HUES6 (cell line): ENCODE measurements at regions not wholly inside any gene's neighbourhood (a gene's known extent, or its start where the extent isn't known, plus 50 kb on each side); places are given as distances from the start of the nearest gene placed in this dataset.

Experiments
- H3K27ac ChIP-seq: 2 replicates; pipeline ENCODE4 v1.7.0; 2013; ENCODE audit warnings: low read depth, mild to moderate bottlenecking, low read length, inconsistent platforms
- H3K27me3 ChIP-seq: 2 replicates; pipeline ENCODE4 v1.6.1; 2013; ENCODE audit warnings: low read length; ENCODE audit not compliant: control insufficient read depth, insufficient read depth
- H3K36me3 ChIP-seq: 2 replicates; pipeline ENCODE4 v1.6.1; 2013; ENCODE audit warnings: low read length; ENCODE audit not compliant: control insufficient read depth, insufficient read depth
- H3K4me1 ChIP-seq: 2 replicates; pipeline ENCODE4 v1.6.1; 2013; ENCODE audit warnings: low read length; ENCODE audit not compliant: control insufficient read depth, insufficient read depth
- H3K4me3 ChIP-seq: 2 replicates; pipeline ENCODE4 v1.5.1; 2013; ENCODE audit warnings: low read depth, low read length
- H3K9ac ChIP-seq: one replicate; pipeline ENCODE4 v1.6.1; 2013; ENCODE audit warnings: mild to moderate bottlenecking, low read length
- H3K9me3 ChIP-seq: 2 replicates; pipeline ENCODE4 v1.6.1; 2013; ENCODE audit warnings: low read depth, low read length; ENCODE audit not compliant: control insufficient read depth, insufficient read depth

DNA sequence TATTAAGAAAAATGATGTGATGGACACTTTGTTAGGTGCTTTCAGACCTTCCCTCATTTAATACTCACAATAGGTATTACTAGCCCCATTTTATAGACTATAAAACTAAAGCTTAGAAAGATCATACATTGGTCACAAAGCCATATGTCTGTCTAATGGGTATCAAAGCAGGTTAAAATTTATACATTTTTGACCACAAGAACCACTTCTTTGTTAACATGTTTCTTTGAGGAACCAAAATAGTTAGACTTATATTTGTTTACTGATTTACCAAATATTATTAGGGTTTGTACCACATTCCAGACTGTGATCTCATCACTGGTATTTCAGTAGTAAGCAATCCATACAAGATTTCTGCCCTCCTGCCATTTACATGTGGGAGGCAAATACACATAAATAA is 363.3 kb downstream of the NAF1 start:
- no peaks in the 10 kb centered on the region for H3K4me1 ChIP-seq
- no peaks in the 10 kb centered on the region for H3K36me3 ChIP-seq
- H3K4me3 ChIP-seq: no peak overlapping the region
- H3K9me3 ChIP-seq: no peaks in the 10 kb centered on the region
- no peaks in the 10 kb centered on the region for H3K27me3 ChIP-seq
- no peak overlapping the region for H3K27ac ChIP-seq
- H3K9ac ChIP-seq: no peak overlapping the region

DNA sequence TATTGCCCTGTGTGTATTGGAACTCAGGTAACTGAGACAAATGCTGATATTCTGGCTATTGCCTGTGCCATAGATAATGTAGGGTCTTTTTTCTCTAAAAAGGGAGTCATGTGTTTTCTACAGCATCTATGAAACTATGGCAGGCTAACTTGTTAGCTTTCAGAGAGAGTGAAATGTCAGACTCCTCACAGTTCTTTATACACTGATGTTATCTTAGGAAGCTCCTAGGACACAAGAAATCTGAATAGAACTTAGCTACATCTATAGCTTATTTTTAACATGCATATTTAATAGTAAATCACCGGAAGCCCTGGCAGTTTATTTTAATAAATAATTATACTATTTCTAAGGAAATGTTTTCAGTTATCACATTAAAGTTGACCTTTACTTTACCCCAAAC is 369.6 kb downstream of the NAF1 start:
- H3K4me3 ChIP-seq: no peak overlapping the region

DNA sequence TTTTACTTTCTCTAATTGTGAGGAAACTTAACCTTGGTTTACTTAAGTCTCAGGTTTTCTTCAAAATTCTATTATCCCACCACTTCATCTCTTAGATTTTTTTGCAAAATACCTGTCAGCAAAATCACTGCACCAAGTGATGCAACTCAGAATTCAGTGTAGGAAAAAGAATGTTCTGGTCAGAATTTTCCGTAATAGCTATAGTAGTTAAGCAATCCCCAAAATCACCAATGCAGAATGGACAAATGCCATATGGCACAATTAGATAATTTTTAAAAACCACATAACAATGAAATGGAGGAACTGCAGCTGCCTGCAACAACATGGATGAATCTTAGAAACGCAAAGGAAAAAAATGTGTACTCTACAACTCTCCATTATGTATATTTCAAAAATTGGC is 373.1 kb downstream of the NAF1 start:
- no peak overlapping the region for H3K4me3 ChIP-seq
- H3K27me3 ChIP-seq: no peaks in the 10 kb centered on the region
- H3K4me1 ChIP-seq: no peaks in the 10 kb centered on the region
- no peak overlapping the region for H3K27ac ChIP-seq
- no peaks in the 10 kb centered on the region for H3K36me3 ChIP-seq
- no peaks in the 10 kb centered on the region for H3K9me3 ChIP-seq
- no peak overlapping the region for H3K9ac ChIP-seq

More for the DNA sequence above, 369.6 kb downstream of the NAF1 start:
- Histone ChIP-seq H3K4me1 (no peaks in the 10 kb centered on the region), H3K9me3 (no peaks in the 10 kb centered on the region), H3K9ac (no peak overlapping the region), H3K27ac (no peak overlapping the region), H3K27me3 (no peaks in the 10 kb centered on the region), H3K36me3 (no peaks in the 10 kb centered on the region)

DNA sequence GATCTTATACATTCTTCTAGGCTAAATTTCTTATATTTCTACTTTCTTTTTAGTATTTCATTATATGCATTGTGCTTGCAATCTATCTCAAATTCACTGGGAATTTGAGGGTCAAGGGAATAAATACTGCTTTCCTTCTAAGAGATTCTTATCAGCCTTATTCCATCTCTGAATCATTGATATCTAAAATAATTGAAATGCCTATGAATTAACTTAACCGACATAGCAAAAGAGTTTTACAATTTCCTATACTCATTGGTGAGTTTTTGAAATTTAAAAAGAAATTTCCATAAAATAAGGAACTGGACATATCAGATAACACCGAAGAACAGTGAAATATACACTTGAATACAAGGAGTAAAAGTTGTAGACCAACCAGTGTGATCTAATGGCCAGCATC is 373.7 kb downstream of the NAF1 start:
- Histone ChIP-seq H3K36me3 (no peaks in the 10 kb centered on the region), H3K27me3 (no peaks in the 10 kb centered on the region), H3K9ac (no peak overlapping the region), H3K9me3 (no peaks in the 10 kb centered on the region), H3K4me3 (no peak overlapping the region), H3K27ac (no peak overlapping the region), H3K4me1 (no peaks in the 10 kb centered on the region)

DNA sequence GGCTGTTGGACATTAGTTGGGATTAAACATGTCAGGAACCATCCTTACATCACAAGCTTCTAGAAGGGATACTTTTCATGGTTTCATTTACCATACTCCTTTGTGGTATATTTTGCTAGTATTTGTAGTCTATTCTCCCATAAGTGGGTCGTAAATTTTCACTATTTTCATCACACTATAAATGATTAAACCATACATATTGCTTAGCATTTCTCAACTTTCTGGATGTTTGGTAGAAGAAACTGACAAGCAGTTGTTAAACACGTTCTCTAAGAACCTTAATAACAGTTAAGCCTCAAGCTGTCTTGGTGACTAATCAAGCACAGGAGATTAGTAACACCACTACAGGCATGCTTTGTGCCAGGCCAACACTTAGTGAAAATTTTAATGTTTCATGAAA is 375.5 kb downstream of the NAF1 start:
- no peak overlapping the region for H3K27ac ChIP-seq
- H3K9ac ChIP-seq: no peak overlapping the region
- no peaks in the 10 kb centered on the region for H3K36me3 ChIP-seq
- no peak overlapping the region for H3K4me3 ChIP-seq
- H3K27me3 ChIP-seq: no peaks in the 10 kb centered on the region
- H3K9me3 ChIP-seq: no peaks in the 10 kb centered on the region
- no peaks in the 10 kb centered on the region for H3K4me1 ChIP-seq

DNA sequence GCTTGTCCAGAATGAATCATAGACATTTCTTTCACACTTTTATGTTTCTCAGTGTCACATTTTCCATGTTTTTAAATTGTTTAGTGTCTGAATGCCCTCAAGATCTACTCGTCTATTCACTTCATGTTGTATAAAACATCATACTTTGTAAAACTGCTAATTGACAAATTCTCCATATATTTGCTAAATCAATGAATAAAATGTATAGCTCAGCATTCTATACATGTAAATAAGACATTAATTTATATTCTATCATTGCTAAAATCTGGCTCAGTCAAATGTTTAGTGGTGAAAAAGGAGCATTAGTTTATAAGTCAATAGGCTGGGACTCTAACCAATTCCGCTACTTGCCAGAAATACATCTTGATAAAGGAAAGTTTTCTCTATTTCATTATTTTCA is 379.6 kb downstream of the NAF1 start:
- H3K9ac ChIP-seq: no peak overlapping the region
- H3K27ac ChIP-seq: no peak overlapping the region
- H3K27me3 ChIP-seq: no peaks in the 10 kb centered on the region
- H3K36me3 ChIP-seq: no peaks in the 10 kb centered on the region
- H3K4me3 ChIP-seq: no peak overlapping the region
- no peaks in the 10 kb centered on the region for H3K9me3 ChIP-seq
- 0 out of 2 replicates have a peak, but pooled peaks cover 4% of the 10 kb centered on the region for H3K4me1 ChIP-seq

DNA sequence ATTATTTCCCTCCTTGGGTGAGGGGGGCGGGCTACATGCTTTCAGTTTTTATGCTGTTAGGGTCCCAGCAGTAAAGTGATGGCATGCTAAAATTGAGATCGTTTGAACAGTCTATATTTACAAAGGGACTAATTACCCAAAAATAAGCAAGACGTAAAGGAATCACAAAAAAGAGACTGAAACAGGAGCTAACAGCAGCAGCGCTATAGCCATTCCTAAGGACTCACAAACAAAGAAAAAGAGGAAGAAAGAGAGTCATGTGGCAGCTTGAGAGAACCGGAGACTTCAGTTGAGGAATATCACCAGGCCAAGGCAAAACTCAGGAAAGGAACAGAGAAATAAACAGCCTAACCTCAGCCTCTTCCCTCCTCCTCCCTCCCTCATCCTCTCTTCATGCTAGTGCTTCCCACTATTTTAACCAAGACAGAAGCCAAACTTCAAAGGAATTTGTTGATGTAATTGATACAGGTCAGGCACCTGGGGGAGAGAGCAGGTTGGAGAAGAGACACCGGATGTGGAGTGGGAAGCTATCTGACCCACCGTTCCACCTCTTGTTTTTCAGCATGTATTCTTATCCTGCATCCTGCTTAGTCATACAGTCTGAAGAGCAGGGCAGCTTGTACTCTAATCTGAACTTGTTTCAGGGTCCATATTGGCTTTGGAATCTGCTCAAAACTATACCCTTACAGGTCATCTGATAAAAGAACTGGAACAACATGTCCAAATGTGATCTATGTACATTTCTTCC is 383.7 kb downstream of the NAF1 start:
- Histone ChIP-seq H3K36me3 (no peaks in the 10 kb centered on the region), H3K27ac (no peak overlapping the region), H3K4me1 (0 out of 2 replicates have a peak, but pooled peaks cover 4% of the 10 kb centered on the region), H3K9me3 (no peaks in the 10 kb centered on the region), H3K9ac (no peak overlapping the region), H3K4me3 (no peak overlapping the region), H3K27me3 (no peaks in the 10 kb centered on the region)

DNA sequence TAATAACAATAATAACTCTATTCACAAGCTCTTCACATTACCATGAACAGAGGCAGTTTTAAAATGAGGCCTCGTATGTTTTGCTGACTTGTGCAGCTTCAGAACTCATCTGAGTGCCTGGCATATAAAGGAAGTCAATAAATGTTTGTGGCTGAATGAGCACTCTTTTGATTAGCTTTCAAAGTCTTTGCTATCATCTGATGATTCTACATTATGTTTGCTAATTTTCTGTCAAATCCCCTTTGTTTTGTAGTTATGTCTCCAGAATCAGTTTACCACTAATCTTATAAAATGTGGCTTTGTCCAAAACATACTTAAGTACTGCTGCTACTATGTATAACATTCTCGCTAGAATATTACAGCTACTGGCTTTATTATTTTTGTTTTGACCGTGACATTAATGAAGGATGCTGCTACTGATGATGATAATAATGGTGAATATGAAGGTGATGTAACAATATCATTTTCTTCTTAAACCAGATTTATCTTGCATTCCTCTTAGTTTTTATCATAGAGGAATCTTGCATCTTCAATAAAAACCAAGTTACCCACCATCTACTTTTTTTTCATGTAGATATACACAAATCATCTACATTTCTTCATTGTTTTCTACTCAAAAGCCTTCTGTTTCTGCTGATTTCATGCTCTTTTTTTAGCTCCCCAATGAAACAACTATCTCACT is 384.5 kb downstream of the NAF1 start:
- Histone ChIP-seq H3K4me3 (no peak overlapping the region), H3K4me1 (0 out of 2 replicates have a peak, but pooled peaks cover 4% of the 10 kb centered on the region), H3K27me3 (no peaks in the 10 kb centered on the region), H3K9ac (no peak overlapping the region), H3K9me3 (no peaks in the 10 kb centered on the region), H3K27ac (no peak overlapping the region), H3K36me3 (no peaks in the 10 kb centered on the region)

DNA sequence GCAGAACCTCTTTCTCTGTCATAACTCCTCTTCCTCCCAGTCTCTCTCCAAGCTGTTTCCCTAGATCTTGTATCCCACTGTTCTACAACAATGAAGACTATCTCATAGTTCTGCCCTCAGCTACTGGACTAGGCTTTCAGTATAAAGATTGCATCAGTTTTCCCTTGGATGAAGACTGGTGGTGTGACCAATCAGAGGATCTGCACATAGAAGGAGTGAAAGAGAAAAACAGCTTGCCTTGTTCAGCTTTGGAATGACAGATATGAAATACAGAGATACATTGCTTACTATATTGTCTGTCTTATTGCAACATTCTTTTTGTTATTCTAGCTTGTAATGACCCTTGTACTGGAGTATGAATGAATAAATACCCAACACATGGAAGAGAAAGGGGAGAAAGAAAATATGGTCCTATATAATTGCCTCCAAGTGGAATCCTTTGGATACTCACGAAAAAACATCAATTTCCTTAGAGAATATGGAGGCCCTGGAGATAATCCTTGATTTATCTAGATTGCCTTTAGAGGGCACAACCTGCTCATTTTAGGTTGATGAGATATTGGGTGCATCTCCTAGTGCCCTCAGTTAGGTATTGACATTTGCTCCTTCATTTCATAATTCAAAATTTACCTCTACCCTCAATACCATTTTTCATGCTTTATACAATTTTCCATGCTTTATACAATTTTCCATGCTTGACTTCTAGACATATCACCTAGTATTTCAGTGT is 395.8 kb downstream of the NAF1 start:
- H3K9me3 ChIP-seq: no peaks in the 10 kb centered on the region
- no peaks in the 10 kb centered on the region for H3K4me1 ChIP-seq
- H3K36me3 ChIP-seq: no peaks in the 10 kb centered on the region
- H3K4me3 ChIP-seq: no peak overlapping the region
- H3K9ac ChIP-seq: no peak overlapping the region
- H3K27me3 ChIP-seq: no peaks in the 10 kb centered on the region
- no peak overlapping the region for H3K27ac ChIP-seq

DNA sequence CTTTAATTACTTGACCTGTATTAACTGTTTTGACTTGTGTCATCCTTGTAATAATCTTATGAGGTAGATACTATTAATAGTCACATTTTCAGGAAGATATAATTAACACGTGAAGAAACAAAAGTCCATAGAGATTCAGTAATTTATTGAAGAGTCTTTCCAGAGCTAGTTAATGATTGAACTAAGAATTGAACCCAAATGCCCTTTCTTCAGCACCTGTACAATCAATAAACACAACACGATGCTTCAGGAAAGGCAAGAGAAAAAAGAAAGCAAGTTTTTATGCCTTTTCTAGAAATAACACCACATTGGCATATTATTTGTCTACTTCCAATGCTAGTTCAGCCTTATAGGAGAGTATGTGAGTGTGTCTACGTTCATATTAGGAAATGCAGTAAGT is 399.6 kb downstream of the NAF1 start:
- Histone ChIP-seq H3K27ac (no peak overlapping the region), H3K4me1 (no peaks in the 10 kb centered on the region), H3K27me3 (no peaks in the 10 kb centered on the region), H3K9ac (no peak overlapping the region), H3K9me3 (no peaks in the 10 kb centered on the region), H3K4me3 (no peak overlapping the region), H3K36me3 (no peaks in the 10 kb centered on the region)

DNA sequence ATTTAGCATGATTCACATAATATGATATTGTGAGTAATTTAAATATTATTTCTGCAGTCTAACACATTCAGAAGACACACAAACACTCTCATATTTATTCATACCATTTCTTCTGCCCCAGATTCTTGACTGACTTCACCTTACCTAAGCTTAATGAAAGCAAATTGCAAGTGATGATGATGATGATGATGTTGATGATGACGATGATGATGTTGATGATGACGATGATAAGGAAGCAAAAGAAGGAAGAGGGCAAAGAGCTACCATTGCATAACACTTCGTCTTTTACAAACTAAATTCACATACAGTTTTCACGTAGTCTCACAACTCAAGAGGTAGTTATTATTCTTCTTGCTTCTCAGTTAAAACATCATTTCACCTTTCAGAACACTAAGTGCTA is 404.7 kb downstream of the NAF1 start:
- Histone ChIP-seq H3K9me3 (no peaks in the 10 kb centered on the region), H3K27ac (no peak overlapping the region), H3K4me3 (no peak overlapping the region), H3K27me3 (no peaks in the 10 kb centered on the region), H3K4me1 (no peaks in the 10 kb centered on the region), H3K9ac (no peak overlapping the region), H3K36me3 (no peaks in the 10 kb centered on the region)
